Fibroblast of mammary gland (primary cell): ENCODE measurements at regions not wholly inside any gene's neighbourhood (a gene's known extent, or its start where the extent isn't known, plus 50 kb on each side); places are given as distances from the start of the nearest gene placed in this dataset.
"Not testable (repeated sequence)": the region's sequence is repeated elsewhere in the genome, so short reads cannot be mapped to it uniquely, and the experiment has no call there.

ENCODE experiments used
- DNase-seq: peaks from one replicate; pipeline ENCODE4 v3.0.0-alpha.2; 2010; ENCODE audit warnings: low read depth
- H3K4me3 ChIP-seq: 2 replicates; pipeline ENCODE4 v1.5.1; 2011; ENCODE audit warnings: low read depth, mild to moderate bottlenecking, low read length, moderate library complexity; ENCODE audit not compliant: control insufficient read depth
- TF ChIP-seq, protein P1 (sequence below): conservative IDR thresholded peaks from 2 replicates; pipeline ENCODE4 v1.5.1; 2011; ENCODE audit warnings: low read depth, low read length, inconsistent platforms; ENCODE audit not compliant: control insufficient read depth, insufficient read depth

GRCh38 chr3:150128126-150128525, 157.4 kb upstream of the PFN2 start:
- no peak for DNase-seq
- TF ChIP-seq, protein P1, sequence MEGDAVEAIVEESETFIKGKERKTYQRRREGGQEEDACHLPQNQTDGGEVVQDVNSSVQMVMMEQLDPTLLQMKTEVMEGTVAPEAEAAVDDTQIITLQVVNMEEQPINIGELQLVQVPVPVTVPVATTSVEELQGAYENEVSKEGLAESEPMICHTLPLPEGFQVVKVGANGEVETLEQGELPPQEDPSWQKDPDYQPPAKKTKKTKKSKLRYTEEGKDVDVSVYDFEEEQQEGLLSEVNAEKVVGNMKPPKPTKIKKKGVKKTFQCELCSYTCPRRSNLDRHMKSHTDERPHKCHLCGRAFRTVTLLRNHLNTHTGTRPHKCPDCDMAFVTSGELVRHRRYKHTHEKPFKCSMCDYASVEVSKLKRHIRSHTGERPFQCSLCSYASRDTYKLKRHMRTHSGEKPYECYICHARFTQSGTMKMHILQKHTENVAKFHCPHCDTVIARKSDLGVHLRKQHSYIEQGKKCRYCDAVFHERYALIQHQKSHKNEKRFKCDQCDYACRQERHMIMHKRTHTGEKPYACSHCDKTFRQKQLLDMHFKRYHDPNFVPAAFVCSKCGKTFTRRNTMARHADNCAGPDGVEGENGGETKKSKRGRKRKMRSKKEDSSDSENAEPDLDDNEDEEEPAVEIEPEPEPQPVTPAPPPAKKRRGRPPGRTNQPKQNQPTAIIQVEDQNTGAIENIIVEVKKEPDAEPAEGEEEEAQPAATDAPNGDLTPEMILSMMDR, result no peak
- no peak overlapping the region for H3K4me3 ChIP-seq

GRCh38 chr3:150127011-150127490, 156.4 kb upstream of the PFN2 start:
- TF ChIP-seq, protein P1, result no peak
- no peak for DNase-seq

GRCh38 chr3:150124142-150124541, 153.4 kb upstream of the PFN2 start:
- DNase-seq, result no peak
- H3K4me3 ChIP-seq, result no peak overlapping the region
- TF ChIP-seq, protein P1, result no peak

More at GRCh38 chr3:150127011-150127490, 156.4 kb upstream of the PFN2 start:
- H3K4me3 ChIP-seq, result no peak overlapping the region

DNA sequence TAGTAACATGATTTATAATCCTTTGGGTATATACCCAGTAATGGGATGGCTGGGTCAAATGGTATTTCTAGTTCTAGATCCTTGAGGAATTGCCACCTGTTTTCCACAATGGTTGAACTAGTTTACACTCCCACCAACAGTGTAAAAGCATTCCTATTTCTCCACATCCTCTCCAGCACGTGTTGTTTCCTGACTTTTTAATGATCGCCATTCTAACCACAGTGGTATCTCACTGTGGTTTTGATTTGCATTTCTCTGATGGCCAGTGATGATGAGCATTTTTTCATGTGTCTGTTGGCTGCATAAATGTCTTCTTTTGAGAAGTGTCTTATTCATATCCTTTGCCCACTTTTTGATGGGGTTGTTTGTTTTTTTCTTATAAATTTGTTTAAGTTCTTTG, 152.6 kb upstream of the PFN2 start:
- DNase-seq, H3K4me3 ChIP-seq: not testable (repeated sequence)

DNA sequence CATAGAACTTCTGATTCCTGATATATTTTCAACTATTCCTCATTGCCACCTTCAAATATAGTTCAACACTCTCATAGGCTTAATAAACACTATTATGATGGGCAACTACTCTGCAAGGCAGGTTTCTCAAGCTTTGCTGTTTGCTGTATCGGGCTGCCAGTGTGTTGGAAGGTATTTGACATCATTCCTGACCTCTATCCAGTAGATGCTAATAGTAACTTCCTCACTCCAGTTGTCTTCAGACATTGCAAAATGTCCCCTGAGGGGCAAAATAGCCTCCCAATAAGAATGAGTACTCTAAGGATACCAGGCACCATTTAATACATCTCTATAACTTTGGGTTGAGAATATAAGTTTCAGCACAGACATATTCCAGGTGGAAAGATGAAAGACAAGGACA, 147.5 kb upstream of the PFN2 start:
- DNase-seq, result no peak
- H3K4me3 ChIP-seq, result no peak overlapping the region
- TF ChIP-seq, protein P1, result no peak

GRCh38 chr3:150117076-150117475, 146.4 kb upstream of the PFN2 start:
- no peak for DNase-seq
- TF ChIP-seq, protein P1, result no peak
- no peak overlapping the region for H3K4me3 ChIP-seq

DNA sequence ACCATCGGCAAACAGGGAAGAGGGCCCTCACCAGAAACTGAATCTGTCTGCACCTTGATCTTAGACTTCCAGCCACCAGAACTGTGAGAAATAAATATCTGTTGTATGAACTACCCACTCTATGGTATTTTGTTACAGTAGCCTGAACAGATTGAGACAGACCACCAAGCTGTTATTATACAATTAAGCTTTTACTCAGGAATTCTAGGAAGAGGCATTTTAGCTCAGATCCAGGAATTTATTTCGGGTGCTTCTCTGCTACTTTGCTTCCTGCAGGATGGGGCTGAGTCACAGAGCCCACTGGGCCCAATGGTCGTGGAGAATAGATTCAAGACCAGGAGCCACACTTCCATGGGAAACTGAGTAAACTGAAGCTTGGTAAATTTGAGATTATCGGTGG, 145.5 kb upstream of the PFN2 start:
- no peak for DNase-seq

More for the DNA sequence above, 145.5 kb upstream of the PFN2 start:
- H3K4me3 ChIP-seq, result no peak overlapping the region
- TF ChIP-seq, protein P1, result no peak
